Liver (tissue), 8 donors: ENCODE measurements at regions not wholly inside any gene's neighbourhood (a gene's known extent, or its start where the extent isn't known, plus 50 kb on each side); places are given as distances from the start of the nearest gene placed in this dataset.

Experiments
- DNase-seq: peaks from one replicate; pipeline ENCODE4 v3.0.0-alpha.2; 2017; ENCODE audit warnings: low spot score
- H3K27ac ChIP-seq, 2 donors: one replicate each; pipeline ENCODE4 v1.7.0; 2013; ENCODE audit warnings: inconsistent platforms in 2 of 2, low read length in 2 of 2, control low read depth in 1 of 2, low read depth in 1 of 2, mild to moderate bottlenecking in 1 of 2
- H3K27me3 ChIP-seq, 4 donors: one replicate each; pipeline versions ENCODE4 v1.6.1 to v1.7.0; 2013; ENCODE audit warnings: low read length in 3 of 4, inconsistent platforms in 1 of 4, mild to moderate bottlenecking in 1 of 4, moderate library complexity in 1 of 4; ENCODE audit not compliant: control insufficient read depth in 4 of 4, insufficient read depth in 4 of 4
- H3K36me3 ChIP-seq, 4 donors: one replicate each; pipeline versions ENCODE4 v1.6.1 to v1.7.0; 2013; ENCODE audit warnings: low read length in 3 of 4, mild to moderate bottlenecking in 3 of 4, low read depth in 1 of 4, moderate library complexity in 1 of 4; ENCODE audit not compliant: control insufficient read depth in 4 of 4, insufficient read depth in 3 of 4
- H3K4me1 ChIP-seq, 4 donors: one replicate each; pipeline versions ENCODE4 v1.6.1 to v1.7.0; 2013; ENCODE audit warnings: low read length in 3 of 4, mild to moderate bottlenecking in 3 of 4, moderate library complexity in 1 of 4; ENCODE audit not compliant: control insufficient read depth in 4 of 4, insufficient read depth in 4 of 4
- H3K4me3 ChIP-seq, 3 donors: one replicate each; pipeline versions ENCODE4 v1.6.1 to v1.7.0; 2013; ENCODE audit warnings: low read length in 3 of 3, control low read depth in 1 of 3, low read depth in 1 of 3, mild to moderate bottlenecking in 1 of 3
- H3K9ac ChIP-seq, 2 donors: one replicate each; pipeline ENCODE4 v1.7.0; 2013; ENCODE audit warnings: low read length in 2 of 2, mild to moderate bottlenecking in 2 of 2, moderate library complexity in 2 of 2, control low read depth in 1 of 2, low read depth in 1 of 2
- H3K9me3 ChIP-seq, 4 donors: one replicate each; pipeline versions ENCODE4 v1.6.1 to v1.7.0; 2013; ENCODE audit warnings: low read length in 3 of 4; ENCODE audit not compliant: control insufficient read depth in 4 of 4
- ATF3 ChIP-seq: IDR thresholded peaks from 2 replicates; pipeline ENCODE4 v1.6.1; 2016; ENCODE audit warnings: antibody characterized with exemption
- EGR1 ChIP-seq, 2 donors: IDR thresholded peaks; 2 replicates each; pipeline ENCODE4 v1.6.1; 2016 to 2018; ENCODE audit warnings: antibody characterized with exemption in 2 of 2, low read depth in 2 of 2
- FOXA1 ChIP-seq: IDR thresholded peaks from 2 replicates; pipeline ENCODE4 v1.6.1; 2016; ENCODE audit warnings: antibody characterized with exemption
- GABPA ChIP-seq, 2 donors: IDR thresholded peaks in 1 of 2; conservative IDR thresholded peaks in 1 of 2; 2 replicates each; pipeline ENCODE4 v1.6.1; 2016; ENCODE audit warnings: antibody characterized with exemption in 2 of 2, mild to moderate bottlenecking in 1 of 2, moderate library complexity in 1 of 2
- HNF4A ChIP-seq, 2 donors: conservative IDR thresholded peaks; 2 replicates each; pipeline ENCODE4 v1.6.1; 2016; ENCODE audit warnings: antibody characterized with exemption in 2 of 2, mild to moderate bottlenecking in 2 of 2
- JUND ChIP-seq, 2 donors: IDR thresholded peaks; 2 replicates each; pipeline ENCODE4 v1.6.1; 2016; ENCODE audit warnings: antibody characterized with exemption in 2 of 2
- NR2F2 ChIP-seq: IDR thresholded peaks from 2 replicates; pipeline ENCODE4 v1.6.1; 2016; ENCODE audit warnings: antibody characterized with exemption
- RAD21 ChIP-seq, 2 donors: IDR thresholded peaks; 2 replicates each; pipeline ENCODE4 v1.6.1; 2016; ENCODE audit warnings: antibody characterized with exemption in 2 of 2, mild to moderate bottlenecking in 2 of 2
- RXRA ChIP-seq, 2 donors: IDR thresholded peaks; 2 replicates each; pipeline ENCODE4 v1.6.1; 2017 to 2018; ENCODE audit warnings: antibody characterized with exemption in 2 of 2, mild to moderate bottlenecking in 1 of 2
- SP1 ChIP-seq: IDR thresholded peaks from 2 replicates; pipeline ENCODE4 v1.6.1; 2018; ENCODE audit warnings: antibody characterized with exemption, mild to moderate bottlenecking
- TAF1 ChIP-seq: conservative IDR thresholded peaks from 2 replicates; pipeline ENCODE4 v1.6.1; 2016; ENCODE audit warnings: antibody characterized with exemption, mild to moderate bottlenecking
- YY1 ChIP-seq: IDR thresholded peaks from 2 replicates; pipeline ENCODE4 v1.6.1; 2016; ENCODE audit warnings: antibody characterized with exemption, mild to moderate bottlenecking
- ZBTB33 ChIP-seq: IDR thresholded peaks from 2 replicates; pipeline ENCODE4 v1.6.1; 2016; ENCODE audit warnings: antibody characterized with exemption
- WGBS: extraction: QIAGEN DNeasy Blood & Tissue Kit; methylation state at CpG from one replicate; pipeline ENCODE4 v1.1.7; 2013; 5-methylcytosine and 5-hydroxymethylcytosine counted together
- TF ChIP-seq, protein P1 (sequence below): fragments of 150-350 bp; IDR thresholded peaks from 2 replicates; pipeline ENCODE4 v1.5.1; 2017; ENCODE audit warnings: improper control_type of control experiment, low read depth, low read length; ENCODE audit not compliant: missing input control
- TF ChIP-seq, protein P2 (sequence below): IDR thresholded peaks from 2 replicates; pipeline ENCODE4 v1.6.1; 2016; ENCODE audit warnings: antibody characterized with exemption
- TF ChIP-seq, protein P3 (sequence below): IDR thresholded peaks from 2 replicates; pipeline ENCODE4 v1.6.1; 2016; ENCODE audit warnings: antibody characterized with exemption, mild to moderate bottlenecking
- donor health status: healthy.
- donor health status: healthy.
- donor health status: healthy.
- donor health status: healthy.
- donor health status: healthy.

DNA sequence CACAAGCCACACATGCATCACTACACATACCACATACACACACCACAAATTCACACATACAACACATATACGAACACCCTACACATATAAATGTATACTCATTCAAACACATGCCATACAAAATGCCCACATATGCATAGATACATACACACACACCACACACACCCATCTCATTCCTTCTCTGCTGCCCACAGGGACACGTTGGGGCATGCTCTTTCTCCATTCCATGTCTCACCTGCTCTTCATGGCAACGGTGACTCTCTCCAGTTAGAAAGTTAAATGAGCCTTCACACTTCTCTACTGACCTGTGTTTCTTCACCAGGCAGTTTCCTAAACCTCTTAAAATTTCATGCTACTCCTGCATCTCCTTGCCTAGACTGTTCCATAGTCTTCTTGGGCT is 1194.8 kb downstream of the BCL11B start (continued):
- TF ChIP-seq GABPA (IDR thresholded peaks at IDR 0.05 in 1 of 2, conservative IDR thresholded peaks at IDR 0.05 in 1 of 2) (no peak), EGR1 (IDR thresholded peaks at IDR 0.05; ENCODE audit: low read depth in 2 of 2) (no peak), TAF1 (no peak)
- TF ChIP-seq, protein P1, sequence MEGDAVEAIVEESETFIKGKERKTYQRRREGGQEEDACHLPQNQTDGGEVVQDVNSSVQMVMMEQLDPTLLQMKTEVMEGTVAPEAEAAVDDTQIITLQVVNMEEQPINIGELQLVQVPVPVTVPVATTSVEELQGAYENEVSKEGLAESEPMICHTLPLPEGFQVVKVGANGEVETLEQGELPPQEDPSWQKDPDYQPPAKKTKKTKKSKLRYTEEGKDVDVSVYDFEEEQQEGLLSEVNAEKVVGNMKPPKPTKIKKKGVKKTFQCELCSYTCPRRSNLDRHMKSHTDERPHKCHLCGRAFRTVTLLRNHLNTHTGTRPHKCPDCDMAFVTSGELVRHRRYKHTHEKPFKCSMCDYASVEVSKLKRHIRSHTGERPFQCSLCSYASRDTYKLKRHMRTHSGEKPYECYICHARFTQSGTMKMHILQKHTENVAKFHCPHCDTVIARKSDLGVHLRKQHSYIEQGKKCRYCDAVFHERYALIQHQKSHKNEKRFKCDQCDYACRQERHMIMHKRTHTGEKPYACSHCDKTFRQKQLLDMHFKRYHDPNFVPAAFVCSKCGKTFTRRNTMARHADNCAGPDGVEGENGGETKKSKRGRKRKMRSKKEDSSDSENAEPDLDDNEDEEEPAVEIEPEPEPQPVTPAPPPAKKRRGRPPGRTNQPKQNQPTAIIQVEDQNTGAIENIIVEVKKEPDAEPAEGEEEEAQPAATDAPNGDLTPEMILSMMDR, result no peak

- Histone ChIP-seq H3K27me3 (peaks cover 0 to 4% (median 0%) of the 10 kb centered on the region in 4 donors), H3K9me3 (no peaks in the 10 kb centered on the region), H3K9ac (no peak overlapping the region), H3K27ac (no peak overlapping the region), H3K4me1 (no peaks in the 10 kb centered on the region), H3K4me3 (no peak overlapping the region), H3K36me3 (no peaks in the 10 kb centered on the region)
- WGBS, result 71% methylated on average over 1 of the region's 1 CpG
- TF ChIP-seq TAF1 (no peak), YY1 (no peak), FOXA1 (no peak), RAD21 (IDR thresholded peaks at IDR 0.05) (no peak), ATF3 (no peak), SP1 (no peak), HNF4A (conservative IDR thresholded peaks at IDR 0.05) (no peak), EGR1 (IDR thresholded peaks at IDR 0.05; ENCODE audit: low read depth in 2 of 2) (no peak)
- TF ChIP-seq, protein P1, result no peak
- DNase-seq, result no peak
Observed at GRCh38 chr14:98082833-98083232, 1189.2 kb downstream of the BCL11B start.

- 93% methylated on average over 1 of the region's 1 CpG for WGBS
- no peak for DNase-seq
- no peak overlapping the region for H3K9ac ChIP-seq
- TF ChIP-seq TAF1 (no peak), ZBTB33 (no peak), EGR1 (IDR thresholded peaks at IDR 0.05; ENCODE audit: low read depth in 2 of 2) (no peak), GABPA (IDR thresholded peaks at IDR 0.05 in 1 of 2, conservative IDR thresholded peaks at IDR 0.05 in 1 of 2) (no peak), RAD21 (IDR thresholded peaks at IDR 0.05) (no peak), YY1 (no peak), NR2F2 (no peak), JUND (IDR thresholded peaks at IDR 0.05) (no peak), ATF3 (no peak), HNF4A (conservative IDR thresholded peaks at IDR 0.05) (no peak), FOXA1 (no peak), SP1 (no peak), RXRA (IDR thresholded peaks at IDR 0.05) (no peak)
- TF ChIP-seq, protein P2, sequence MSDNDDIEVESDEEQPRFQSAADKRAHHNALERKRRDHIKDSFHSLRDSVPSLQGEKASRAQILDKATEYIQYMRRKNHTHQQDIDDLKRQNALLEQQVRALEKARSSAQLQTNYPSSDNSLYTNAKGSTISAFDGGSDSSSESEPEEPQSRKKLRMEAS, result no peak
- TF ChIP-seq, protein P3, sequence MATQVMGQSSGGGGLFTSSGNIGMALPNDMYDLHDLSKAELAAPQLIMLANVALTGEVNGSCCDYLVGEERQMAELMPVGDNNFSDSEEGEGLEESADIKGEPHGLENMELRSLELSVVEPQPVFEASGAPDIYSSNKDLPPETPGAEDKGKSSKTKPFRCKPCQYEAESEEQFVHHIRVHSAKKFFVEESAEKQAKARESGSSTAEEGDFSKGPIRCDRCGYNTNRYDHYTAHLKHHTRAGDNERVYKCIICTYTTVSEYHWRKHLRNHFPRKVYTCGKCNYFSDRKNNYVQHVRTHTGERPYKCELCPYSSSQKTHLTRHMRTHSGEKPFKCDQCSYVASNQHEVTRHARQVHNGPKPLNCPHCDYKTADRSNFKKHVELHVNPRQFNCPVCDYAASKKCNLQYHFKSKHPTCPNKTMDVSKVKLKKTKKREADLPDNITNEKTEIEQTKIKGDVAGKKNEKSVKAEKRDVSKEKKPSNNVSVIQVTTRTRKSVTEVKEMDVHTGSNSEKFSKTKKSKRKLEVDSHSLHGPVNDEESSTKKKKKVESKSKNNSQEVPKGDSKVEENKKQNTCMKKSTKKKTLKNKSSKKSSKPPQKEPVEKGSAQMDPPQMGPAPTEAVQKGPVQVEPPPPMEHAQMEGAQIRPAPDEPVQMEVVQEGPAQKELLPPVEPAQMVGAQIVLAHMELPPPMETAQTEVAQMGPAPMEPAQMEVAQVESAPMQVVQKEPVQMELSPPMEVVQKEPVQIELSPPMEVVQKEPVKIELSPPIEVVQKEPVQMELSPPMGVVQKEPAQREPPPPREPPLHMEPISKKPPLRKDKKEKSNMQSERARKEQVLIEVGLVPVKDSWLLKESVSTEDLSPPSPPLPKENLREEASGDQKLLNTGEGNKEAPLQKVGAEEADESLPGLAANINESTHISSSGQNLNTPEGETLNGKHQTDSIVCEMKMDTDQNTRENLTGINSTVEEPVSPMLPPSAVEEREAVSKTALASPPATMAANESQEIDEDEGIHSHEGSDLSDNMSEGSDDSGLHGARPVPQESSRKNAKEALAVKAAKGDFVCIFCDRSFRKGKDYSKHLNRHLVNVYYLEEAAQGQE, result no peak
- TF ChIP-seq, protein P1, result no peak
Observed at GRCh38 chr14:98085751-98086150, 1186.2 kb downstream of the BCL11B start.

More at GRCh38 chr14:98085751-98086150, 1186.2 kb downstream of the BCL11B start:
- no peaks in the 10 kb centered on the region for H3K36me3 ChIP-seq
- no peaks in the 10 kb centered on the region for H3K9me3 ChIP-seq
- H3K27ac ChIP-seq, result no peak overlapping the region
- peaks cover 0 to 4% (median 0%) of the 10 kb centered on the region in 4 donors for H3K27me3 ChIP-seq
- H3K4me3 ChIP-seq, result no peak overlapping the region
- H3K4me1 ChIP-seq, result no peaks in the 10 kb centered on the region
